HG03095 (cell line): ENCODE measurements at regions not wholly inside any gene's neighbourhood (a gene's known extent, or its start where the extent isn't known, plus 50 kb on each side); places are given as distances from the start of the nearest gene placed in this dataset.
"Not testable (repeated sequence)": the region's sequence is repeated elsewhere in the genome, so short reads cannot be mapped to it uniquely, and the experiment has no call there.

Source experiments
- ATAC-seq: cut with Tn5 transposase; IDR thresholded peaks from one replicate; pipeline ENCODE4 v1.9.1; 2021; ENCODE audit warnings: moderate library complexity; ENCODE audit not compliant: unreplicated experiment

GRCh38 chrX:44785652-44786051, 58.2 kb upstream of the DUSP21 start:
- no peak for ATAC-seq

GRCh38 chrX:44784241-44784640, 59.6 kb upstream of the DUSP21 start:
- no peak for ATAC-seq

DNA sequence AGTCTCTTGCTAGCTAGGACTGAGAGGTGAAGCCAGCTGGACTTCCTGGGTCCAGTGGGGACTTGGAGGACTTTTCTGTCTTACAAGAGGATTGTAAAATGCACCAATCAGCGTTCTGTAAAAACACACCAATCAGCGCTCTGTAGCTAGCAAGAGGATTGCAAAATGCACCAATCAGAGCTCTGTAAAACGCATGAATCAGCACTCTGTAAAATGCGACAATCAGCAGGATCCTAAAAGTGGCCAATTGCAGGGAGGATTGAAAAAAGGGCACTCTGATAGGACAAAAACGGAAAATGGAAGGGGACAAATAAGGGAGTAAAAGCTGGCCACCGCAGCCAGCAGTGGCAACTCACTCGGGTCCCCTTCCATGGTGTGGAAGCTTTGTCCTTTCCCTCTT, 65.6 kb upstream of the DUSP21 start:
- ATAC-seq = no peak

GRCh38 chrX:44775726-44776125, 68.1 kb upstream of the DUSP21 start:
- ATAC-seq = no peak

- not testable (repeated sequence) for ATAC-seq
These were observed 69.8 kb upstream of the DUSP21 start for GRCh38 chrX:44774066-44774465.

DNA sequence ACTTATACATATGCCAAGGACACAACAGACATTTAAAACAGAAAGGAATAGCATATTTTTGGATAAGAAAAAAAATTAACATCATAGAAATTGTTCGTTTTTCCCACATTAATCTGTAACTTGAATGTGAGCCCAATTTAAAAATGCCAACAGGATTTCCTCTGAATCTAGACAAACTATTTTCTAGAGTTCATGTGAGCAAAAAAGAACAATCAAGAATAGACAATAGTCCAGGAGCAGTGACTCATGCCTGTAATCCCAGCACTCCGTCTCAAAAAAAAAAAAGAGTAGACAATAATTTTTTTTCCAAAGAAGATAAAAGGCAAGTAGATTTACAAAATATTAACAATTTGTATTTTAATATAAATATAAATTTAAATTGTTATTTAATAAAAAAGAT, 73.7 kb upstream of the DUSP21 start:
- ATAC-seq = no peak

DNA sequence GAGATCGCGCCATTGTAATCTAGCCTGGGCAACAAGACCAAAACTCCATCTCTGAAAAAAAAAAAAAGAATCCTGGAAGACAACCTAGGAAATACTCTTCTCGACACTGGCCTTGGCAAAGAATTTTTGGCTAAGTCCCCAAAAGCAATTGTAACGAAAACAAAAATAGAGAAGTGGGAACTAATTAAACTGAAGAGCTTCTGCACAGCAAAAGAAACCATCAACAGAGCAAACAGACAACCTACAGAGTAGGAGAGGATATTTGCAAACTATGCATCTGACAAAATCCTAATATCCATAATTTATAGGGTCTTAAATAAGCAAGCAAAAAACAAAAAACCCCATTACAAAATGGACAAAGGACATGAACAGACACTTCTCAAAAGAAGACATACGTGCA, 76.5 kb upstream of the DUSP21 start:
- no peak for ATAC-seq

DNA sequence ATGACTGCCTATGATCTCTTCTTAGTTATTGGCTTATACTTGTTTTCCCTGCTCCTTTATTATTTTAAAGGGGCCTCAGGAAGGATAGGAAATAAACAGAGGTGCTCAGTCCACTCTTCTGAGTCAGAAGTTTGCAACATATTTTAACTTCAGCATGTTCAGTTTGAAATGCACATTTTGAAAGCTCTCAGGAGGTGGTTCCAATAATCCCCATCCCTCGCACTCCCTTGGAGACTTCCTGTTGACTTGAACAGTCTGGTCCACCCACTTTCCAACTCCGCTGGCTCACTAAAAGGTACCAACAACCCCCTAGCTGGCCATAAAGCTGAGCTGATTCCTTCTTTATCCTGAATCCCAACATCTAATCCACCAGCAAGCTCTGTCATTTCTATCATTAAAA, 78.3 kb upstream of the DUSP21 start:
- ATAC-seq = no peak

DNA sequence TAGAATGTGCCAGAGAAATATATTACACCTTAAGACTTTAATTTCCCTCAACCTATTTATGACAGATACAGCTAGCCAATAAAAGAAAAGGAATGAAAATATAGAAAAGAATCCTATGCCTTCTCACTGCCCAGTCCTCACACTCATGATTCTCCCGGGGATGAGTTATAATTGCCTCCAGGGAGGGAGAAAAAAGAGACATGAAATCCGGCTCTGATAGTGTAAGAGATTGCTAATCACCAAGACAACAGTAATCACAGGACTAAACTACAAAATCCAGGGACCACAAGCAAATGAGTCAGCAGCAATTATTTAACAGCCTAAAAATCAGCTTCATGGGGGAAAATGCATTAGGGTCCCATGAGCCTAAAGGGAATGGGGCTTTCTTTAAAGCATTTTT, 95.9 kb upstream of the DUSP21 start:
- no peak for ATAC-seq

GRCh38 chrX:44747317-44747716, 96.5 kb upstream of the DUSP21 start:
- no peak for ATAC-seq

- ATAC-seq = no peak
These were observed 99.0 kb upstream of the DUSP21 start for GRCh38 chrX:44744799-44745198.

GRCh38 chrX:44742480-44743155, 101.2 kb upstream of the DUSP21 start:
- ATAC-seq = no peak

DNA sequence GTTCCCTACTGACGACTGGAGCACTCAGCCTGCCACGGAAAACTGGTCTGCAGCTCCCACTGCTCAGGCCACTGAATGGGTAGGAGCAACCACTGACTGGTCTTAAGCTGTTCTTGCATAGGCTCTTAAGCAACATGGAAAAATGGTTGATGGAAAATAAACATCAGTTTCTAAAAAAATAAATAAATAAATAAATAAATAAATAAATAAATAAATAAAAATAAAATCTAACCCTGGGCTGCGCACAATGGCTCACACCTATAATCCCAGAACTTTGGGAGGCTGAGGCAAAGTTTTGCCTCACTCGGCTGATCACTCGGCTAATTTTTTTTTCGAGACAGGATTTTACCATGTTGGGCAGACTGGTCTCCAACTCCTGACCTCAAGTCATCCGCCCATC, 102.0 kb upstream of the DUSP21 start:
- not testable (repeated sequence) for ATAC-seq

- ATAC-seq = not testable (repeated sequence)
These were observed 102.4 kb upstream of the DUSP21 start for GRCh38 chrX:44741458-44741857.

DNA sequence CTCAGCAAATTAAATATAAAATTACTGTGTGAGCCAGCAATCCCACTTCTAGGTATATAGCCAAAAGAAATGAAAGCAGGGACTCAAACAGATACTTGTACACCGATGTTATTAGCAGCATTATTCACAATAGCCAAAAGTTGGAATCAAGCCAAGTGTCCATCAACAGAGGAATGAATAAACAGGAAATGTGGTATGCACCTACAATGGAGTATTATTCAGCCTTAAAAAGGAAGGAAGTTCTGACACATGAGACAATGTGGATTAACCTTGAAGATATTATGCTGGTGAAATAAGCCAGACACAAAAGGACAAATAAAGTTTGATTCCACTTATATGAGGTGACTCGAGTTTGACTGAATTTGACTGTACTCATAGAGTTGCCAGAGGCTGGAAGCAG, 108.3 kb upstream of the DUSP21 start:
- ATAC-seq = no peak

DNA sequence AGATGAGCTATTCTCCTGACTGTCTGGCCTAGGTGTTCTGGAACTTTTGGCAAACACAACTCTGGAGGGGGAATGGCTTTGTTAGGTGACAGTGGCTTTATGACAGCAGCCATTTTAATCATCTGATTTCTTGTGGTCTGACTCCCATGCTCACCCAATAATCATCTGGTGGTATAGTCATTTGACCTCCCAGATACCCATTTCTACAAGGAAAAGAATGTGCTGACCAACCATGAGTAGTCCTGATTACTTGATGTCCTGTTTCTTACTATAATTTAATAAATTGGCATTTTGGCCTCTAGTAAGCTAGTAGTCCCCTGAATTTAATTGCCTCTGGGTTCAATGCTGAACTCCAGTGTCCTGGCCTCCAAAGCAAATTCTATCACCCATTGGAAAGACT, 109.9 kb upstream of the DUSP21 start:
- ATAC-seq = no peak

DNA sequence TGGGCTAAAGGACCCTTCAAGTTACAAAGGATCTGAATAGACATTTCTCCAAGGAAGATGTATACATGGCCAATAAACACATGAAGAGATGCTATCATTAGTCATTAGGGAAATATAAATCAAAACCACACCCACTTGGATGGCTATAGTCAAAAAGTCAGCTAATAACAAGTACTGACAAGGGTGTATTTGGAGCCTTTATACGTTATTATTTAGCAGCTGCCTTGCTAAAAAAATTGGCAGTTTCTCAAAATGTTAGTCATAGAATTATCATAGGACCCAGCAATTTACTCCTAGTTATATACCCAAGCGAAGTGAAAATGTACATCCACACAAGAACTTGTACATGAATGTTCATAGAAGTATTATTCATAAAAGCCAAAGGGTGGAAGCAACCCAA, 112.7 kb upstream of the DUSP21 start:
- no peak for ATAC-seq

GRCh38 chrX:44723426-44723825, 120.4 kb upstream of the DUSP21 start:
- ATAC-seq = no peak

- ATAC-seq = no peak
These were observed 135.4 kb upstream of the DUSP21 start for GRCh38 chrX:44708470-44708869.

- no peak for ATAC-seq
These were observed 137.8 kb upstream of the DUSP21 start for GRCh38 chrX:44705817-44706551.

- no peak for ATAC-seq
These were observed 145.5 kb upstream of the DUSP21 start for GRCh38 chrX:44698357-44698756.

- no peak for ATAC-seq
These were observed 150.6 kb upstream of the DUSP21 start for GRCh38 chrX:44693255-44693654.

DNA sequence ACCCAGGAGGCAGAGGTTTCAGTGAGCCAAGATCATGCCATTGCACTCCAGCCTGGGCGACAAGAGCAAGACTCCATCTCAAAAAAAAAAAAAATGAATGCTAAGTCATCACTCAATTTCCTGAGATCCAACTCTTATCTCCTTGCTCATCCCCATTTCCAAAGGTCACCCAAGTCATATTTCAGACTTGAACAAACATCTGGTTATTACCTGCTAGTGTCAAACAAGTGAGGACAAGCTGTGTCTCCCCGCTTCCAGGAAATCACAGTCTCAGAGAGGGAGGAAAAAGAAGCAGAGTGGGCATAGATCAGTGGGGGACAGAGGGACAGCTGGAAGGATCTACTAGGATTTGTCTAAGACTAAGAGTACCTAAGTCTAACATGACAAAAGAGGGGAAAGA, 147.5 kb upstream of the FUNDC1 start:
- no peak for ATAC-seq
